Gastroesophageal sphincter (tissue), 4 donors: ENCODE measurements at regions not wholly inside any gene's neighbourhood (a gene's known extent, or its start where the extent isn't known, plus 50 kb on each side); places are given as distances from the start of the nearest gene placed in this dataset.

ENCODE experiments used
- ATAC-seq: fragments of 150-250 bp; one replicate; pipeline ENCODE4 v1.9.1; 2016; ENCODE audit warnings: mild to moderate bottlenecking, moderate library complexity
- H3K27ac ChIP-seq, 4 donors: fragments of 200-600 bp; sonication (generic) in 3 of 4; 1 replicate in 3 of 4; 2 replicates in 1 of 4; pipeline ENCODE4 v1.5.1; 2016 to 2019
- H3K27me3 ChIP-seq: fragments of 200-600 bp; sonication (generic); one replicate; pipeline ENCODE4 v1.5.1; 2019
- H3K36me3 ChIP-seq, 2 donors: fragments of 200-600 bp; sonication (generic); one replicate each; pipeline ENCODE4 v1.5.1; 2019; ENCODE audit warnings: control low read depth in 1 of 2
- H3K4me1 ChIP-seq, 3 donors: fragments of 200-600 bp; sonication (generic); 1 replicate in 2 of 3; 2 replicates in 1 of 3; pipeline ENCODE4 v1.5.1; 2016 to 2019; ENCODE audit warnings: control low read depth in 2 of 3
- H3K4me3 ChIP-seq, 2 donors: fragments of 200-600 bp; sonication (generic); one replicate each; pipeline ENCODE4 v1.5.1; 2019; ENCODE audit warnings: mild to moderate bottlenecking in 1 of 2, moderate library complexity in 1 of 2
- H3K9me3 ChIP-seq, 3 donors: fragments of 200-600 bp; sonication (generic); one replicate each; pipeline ENCODE4 v1.5.1; 2017 to 2019; ENCODE audit warnings: control low read depth in 2 of 3
- EP300 ChIP-seq: sonication (generic); formaldehyde crosslinking; IDR thresholded peaks from one replicate; pipeline ENCODE4 v1.6.1; 2017; ENCODE audit warnings: antibody characterized with exemption, mild to moderate bottlenecking
- POLR2A ChIP-seq, 2 donors: fragments of 450-650 bp; IDR thresholded peaks; one replicate each; pipeline ENCODE4 v1.6.1; 2017; ENCODE audit warnings: antibody characterized with exemption in 2 of 2, mild to moderate bottlenecking in 2 of 2, moderate library complexity in 1 of 2
- POLR2AphosphoS5 ChIP-seq: sonication (generic); formaldehyde crosslinking; IDR thresholded peaks from one replicate; pipeline ENCODE4 v1.6.1; 2017; ENCODE audit warnings: antibody characterized with exemption
- WGBS, 2 donors: methylation state at CpG; one replicate each; pipeline ENCODE4 v1.1.5; 2018; ENCODE audit warnings: low coverage in 1 of 2; 5-methylcytosine and 5-hydroxymethylcytosine counted together
- TF ChIP-seq, protein P1 (sequence below), 4 experiments: fragments of 200-600 bp in 2 of 4; fragments of 450-650 bp in 2 of 4; sonication (generic) in 1 of 4; IDR thresholded peaks; one replicate each; pipeline ENCODE4 v1.5.1; 2017 to 2019; ENCODE audit warnings: antibody characterized with exemption in 4 of 4, mild to moderate bottlenecking in 2 of 4, moderate library complexity in 2 of 4

DNA sequence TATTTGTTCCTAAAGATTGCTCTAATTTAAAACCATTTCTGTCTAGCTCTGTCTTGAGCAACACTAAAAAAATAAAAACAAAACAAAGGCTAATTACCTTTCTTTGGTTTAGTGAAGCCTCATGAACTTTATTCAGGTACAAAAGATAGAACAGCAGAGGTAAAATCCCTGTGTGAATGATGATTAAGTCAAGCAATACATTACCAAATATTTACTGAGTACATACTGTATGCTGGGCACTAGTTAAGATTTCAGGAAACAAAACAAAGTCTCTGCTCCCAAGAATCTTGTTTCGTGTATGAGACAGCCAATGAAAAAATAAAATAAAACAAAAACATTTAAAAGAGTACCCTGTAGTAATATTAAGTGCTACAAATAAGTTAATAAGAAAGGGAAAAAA is 257.5 kb downstream of the RND3 start:
- Histone ChIP-seq H3K27me3 (no peaks in the 10 kb centered on the region), H3K4me1 (no peaks in the 10 kb centered on the region), H3K9me3 (no peaks in the 10 kb centered on the region), H3K27ac (no peak overlapping the region), H3K4me3 (no peak overlapping the region), H3K36me3 (no peaks in the 10 kb centered on the region)
- no peak for ATAC-seq
- 75 to 100% methylated on average over 1 of the region's 1 CpG for WGBS, 2 donors
- TF ChIP-seq POLR2A (IDR thresholded peaks at IDR 0.05), result no peak
- no peak for TF ChIP-seq EP300
- no peak for TF ChIP-seq POLR2AphosphoS5
- TF ChIP-seq, protein P1, sequence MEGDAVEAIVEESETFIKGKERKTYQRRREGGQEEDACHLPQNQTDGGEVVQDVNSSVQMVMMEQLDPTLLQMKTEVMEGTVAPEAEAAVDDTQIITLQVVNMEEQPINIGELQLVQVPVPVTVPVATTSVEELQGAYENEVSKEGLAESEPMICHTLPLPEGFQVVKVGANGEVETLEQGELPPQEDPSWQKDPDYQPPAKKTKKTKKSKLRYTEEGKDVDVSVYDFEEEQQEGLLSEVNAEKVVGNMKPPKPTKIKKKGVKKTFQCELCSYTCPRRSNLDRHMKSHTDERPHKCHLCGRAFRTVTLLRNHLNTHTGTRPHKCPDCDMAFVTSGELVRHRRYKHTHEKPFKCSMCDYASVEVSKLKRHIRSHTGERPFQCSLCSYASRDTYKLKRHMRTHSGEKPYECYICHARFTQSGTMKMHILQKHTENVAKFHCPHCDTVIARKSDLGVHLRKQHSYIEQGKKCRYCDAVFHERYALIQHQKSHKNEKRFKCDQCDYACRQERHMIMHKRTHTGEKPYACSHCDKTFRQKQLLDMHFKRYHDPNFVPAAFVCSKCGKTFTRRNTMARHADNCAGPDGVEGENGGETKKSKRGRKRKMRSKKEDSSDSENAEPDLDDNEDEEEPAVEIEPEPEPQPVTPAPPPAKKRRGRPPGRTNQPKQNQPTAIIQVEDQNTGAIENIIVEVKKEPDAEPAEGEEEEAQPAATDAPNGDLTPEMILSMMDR (IDR thresholded peaks at IDR 0.05), result no peak

DNA sequence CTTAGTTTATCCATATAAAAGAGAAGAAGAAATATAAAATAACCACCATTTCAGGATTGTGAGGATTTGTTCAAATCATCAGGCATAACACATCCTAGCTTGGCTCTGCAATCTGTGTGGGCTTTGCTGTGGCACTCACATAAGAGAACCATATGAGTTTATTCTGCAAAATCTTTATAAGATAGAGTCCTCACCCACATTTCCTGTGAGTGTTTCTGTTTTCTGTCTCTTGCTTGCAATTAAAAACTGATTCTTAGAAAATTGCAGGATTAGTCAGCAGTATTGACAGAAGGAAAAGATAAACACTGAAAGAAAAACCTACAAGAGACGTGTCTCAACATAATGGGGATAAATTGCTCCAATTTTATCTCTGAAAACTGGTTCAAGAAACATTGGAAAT is 258.5 kb downstream of the RND3 start:
- no peak overlapping the region for H3K27ac ChIP-seq
- ATAC-seq, result no peak
- 46 to 50% methylated on average over 1 of the region's 1 CpG for WGBS, 2 donors
- H3K27me3 ChIP-seq, result no peaks in the 10 kb centered on the region
- no peak for TF ChIP-seq POLR2AphosphoS5
- TF ChIP-seq EP300, result no peak
- no peak for TF ChIP-seq POLR2A (IDR thresholded peaks at IDR 0.05)
- TF ChIP-seq, protein P1 (IDR thresholded peaks at IDR 0.05), result no peak
- no peaks in the 10 kb centered on the region for H3K36me3 ChIP-seq
- H3K4me3 ChIP-seq, result no peak overlapping the region
- H3K9me3 ChIP-seq, result no peaks in the 10 kb centered on the region
- no peaks in the 10 kb centered on the region for H3K4me1 ChIP-seq

DNA sequence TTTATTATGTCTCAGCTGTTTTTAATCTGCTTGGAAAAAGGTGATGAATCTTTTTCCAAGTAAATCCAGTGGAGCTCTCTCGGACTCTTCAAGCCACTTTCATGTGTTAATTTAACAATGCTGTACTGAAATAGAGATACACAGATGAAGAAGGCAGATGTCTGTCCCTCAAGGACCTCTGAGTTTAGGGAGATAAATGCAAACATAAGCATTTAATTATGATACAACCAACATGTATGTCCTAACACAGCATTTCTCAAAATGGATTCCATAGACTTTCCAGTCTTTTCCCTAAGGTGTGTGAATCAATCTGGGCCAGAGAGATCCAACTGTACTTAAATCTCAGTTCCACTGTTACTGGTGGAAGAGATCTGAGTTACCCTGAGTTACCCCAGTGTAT is 262.4 kb downstream of the RND3 start:
- H3K9me3 ChIP-seq, result no peaks in the 10 kb centered on the region
- H3K27ac ChIP-seq, result no peak overlapping the region
- H3K4me1 ChIP-seq, result no peaks in the 10 kb centered on the region
- no peaks in the 10 kb centered on the region for H3K27me3 ChIP-seq
- WGBS, 2 donors, result 73 to 89% methylated on average over 1 of the region's 1 CpG
- H3K4me3 ChIP-seq, result no peak overlapping the region
- no peaks in the 10 kb centered on the region for H3K36me3 ChIP-seq
- TF ChIP-seq POLR2AphosphoS5 (no peak), POLR2A (IDR thresholded peaks at IDR 0.05) (no peak), EP300 (no peak)
- TF ChIP-seq, protein P1 (IDR thresholded peaks at IDR 0.05), result no peak
- no peak for ATAC-seq

DNA sequence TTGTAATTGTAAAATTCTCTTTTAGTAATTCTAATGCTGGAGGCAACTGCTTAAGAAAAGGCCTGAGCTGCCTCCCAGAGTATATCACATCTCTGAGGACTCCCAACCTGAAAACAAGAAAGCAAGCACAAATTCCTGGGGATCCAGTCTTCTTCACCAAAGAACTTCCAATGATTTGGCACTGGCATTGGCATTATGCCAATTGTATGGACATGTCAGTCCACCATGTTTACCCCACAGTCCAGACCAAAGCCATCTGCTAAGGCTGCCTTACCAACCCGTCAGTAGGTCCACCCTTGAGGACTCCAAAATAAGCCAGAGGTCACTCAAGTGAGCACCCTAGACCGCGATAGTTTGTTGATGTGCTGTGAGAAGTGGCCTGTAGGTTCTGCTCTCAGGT is 263.1 kb downstream of the RND3 start:
- H3K36me3 ChIP-seq, result no peaks in the 10 kb centered on the region
- no peak overlapping the region for H3K4me3 ChIP-seq
- no peak for ATAC-seq
- H3K4me1 ChIP-seq, result no peaks in the 10 kb centered on the region
- TF ChIP-seq POLR2A (IDR thresholded peaks at IDR 0.05) (no peak), EP300 (no peak), POLR2AphosphoS5 (no peak)
- TF ChIP-seq, protein P1 (IDR thresholded peaks at IDR 0.05), result no peak
- H3K9me3 ChIP-seq, result no peaks in the 10 kb centered on the region
- no peak overlapping the region for H3K27ac ChIP-seq
- H3K27me3 ChIP-seq, result no peaks in the 10 kb centered on the region
- WGBS, 2 donors, result no CpG with 5 or more reads among the region's 3 CpGs

DNA sequence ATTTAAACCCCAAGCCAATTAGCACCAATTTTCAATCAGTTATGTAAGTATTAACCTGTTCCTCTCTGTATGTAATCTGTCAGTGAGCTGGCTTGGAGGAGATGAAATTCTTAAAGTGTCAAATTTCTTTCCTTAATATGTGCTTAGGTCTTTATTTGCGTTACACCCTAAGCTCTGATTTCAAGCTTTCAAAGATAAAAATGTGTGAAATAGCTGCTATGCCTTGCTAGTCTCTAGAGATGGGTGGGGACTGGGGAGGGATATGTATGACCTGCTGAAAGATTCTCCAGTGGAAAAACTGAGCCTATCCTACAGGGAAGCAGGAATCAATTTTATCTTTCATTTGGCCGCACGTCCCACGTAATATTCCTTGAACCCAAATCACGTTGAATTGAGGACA is 264.5 kb downstream of the RND3 start:
- TF ChIP-seq POLR2AphosphoS5 (no peak), EP300 (no peak), POLR2A (IDR thresholded peaks at IDR 0.05) (no peak)
- TF ChIP-seq, protein P1 (IDR thresholded peaks at IDR 0.05), result no peak
- ATAC-seq, result no peak
- no peaks in the 10 kb centered on the region for H3K36me3 ChIP-seq
- no peak overlapping the region for H3K4me3 ChIP-seq
- no peak overlapping the region for H3K27ac ChIP-seq
- no peaks in the 10 kb centered on the region for H3K27me3 ChIP-seq
- no peaks in the 10 kb centered on the region for H3K9me3 ChIP-seq
- WGBS, 2 donors, result 89 to 93% methylated on average over 5 of the region's 5 CpGs
- H3K4me1 ChIP-seq, result no peaks in the 10 kb centered on the region
